BE2C (cell line): ENCODE measurements at regions not wholly inside any gene's neighbourhood (a gene's known extent, or its start where the extent isn't known, plus 50 kb on each side); places are given as distances from the start of the nearest gene placed in this dataset.

Experiments used
- DNase-seq: peaks from one replicate; pipeline ENCODE4 v3.0.0-alpha.2; 2020
- H3K27me3 ChIP-seq: fragments of 250-450 bp; sonication (Bioruptor Pico); 2 replicates; pipeline ENCODE4 v1.5.1; 2020; ENCODE audit warnings: mild to moderate bottlenecking
- H3K36me3 ChIP-seq: fragments of 250-450 bp; sonication (Bioruptor Pico); 2 replicates; pipeline ENCODE4 v1.5.1; 2020; ENCODE audit warnings: mild to moderate bottlenecking
- H3K4me1 ChIP-seq: fragments of 250-450 bp; sonication (Bioruptor Pico); 2 replicates; pipeline ENCODE4 v1.5.1; 2020
- H3K4me3 ChIP-seq: 2 replicates; pipeline ENCODE4 v1.5.1; 2011; ENCODE audit warnings: low read depth, low read length
- H3K9me3 ChIP-seq: fragments of 250-450 bp; sonication (Bioruptor Pico); 2 replicates; pipeline ENCODE4 v1.5.1; 2020
- CTCF ChIP-seq: IDR thresholded peaks from 2 replicates; pipeline ENCODE4 v1.5.1; 2012; ENCODE audit warnings: mild to moderate bottlenecking, low read depth, low read length

- H3K4me1 ChIP-seq = no peaks in the 10 kb centered on the region
- no peaks in the 10 kb centered on the region for H3K36me3 ChIP-seq
- no peak for TF ChIP-seq CTCF
- no peaks in the 10 kb centered on the region for H3K9me3 ChIP-seq
- H3K27me3 ChIP-seq = no peaks in the 10 kb centered on the region
- H3K4me3 ChIP-seq = no peak overlapping the region
- DNase-seq = no peak
Observed at GRCh38 chr5:97874491-97874890, 691.4 kb upstream of the RIOK2 start.

- no peaks in the 10 kb centered on the region for H3K4me1 ChIP-seq
Observed at GRCh38 chr5:97876272-97876671, 693.2 kb upstream of the RIOK2 start.

GRCh38 chr5:97877588-97877987 is 694.5 kb upstream of the RIOK2 start:
- no peaks in the 10 kb centered on the region for H3K27me3 ChIP-seq
- DNase-seq = no peak
- no peak overlapping the region for H3K4me3 ChIP-seq
- TF ChIP-seq CTCF = no peak
- H3K36me3 ChIP-seq = no peaks in the 10 kb centered on the region
- H3K9me3 ChIP-seq = no peaks in the 10 kb centered on the region
- no peaks in the 10 kb centered on the region for H3K4me1 ChIP-seq

More at GRCh38 chr5:97876272-97876671, 693.2 kb upstream of the RIOK2 start:
- no peak for TF ChIP-seq CTCF
- no peaks in the 10 kb centered on the region for H3K36me3 ChIP-seq
- no peak overlapping the region for H3K4me3 ChIP-seq
- no peaks in the 10 kb centered on the region for H3K9me3 ChIP-seq
- no peak for DNase-seq
- no peaks in the 10 kb centered on the region for H3K27me3 ChIP-seq

- Histone ChIP-seq H3K36me3 (no peaks in the 10 kb centered on the region), H3K27me3 (no peaks in the 10 kb centered on the region), H3K4me1 (no peaks in the 10 kb centered on the region), H3K4me3 (no peak overlapping the region), H3K9me3 (no peaks in the 10 kb centered on the region; the same call in 1 of the 2 replicates)
- no peak for DNase-seq
- TF ChIP-seq CTCF = no peak
Observed at GRCh38 chr5:97888439-97888838, 705.4 kb upstream of the RIOK2 start.

- Histone ChIP-seq H3K4me1 (no peaks in the 10 kb centered on the region), H3K36me3 (no peaks in the 10 kb centered on the region), H3K9me3 (no peaks in the 10 kb centered on the region), H3K4me3 (no peak overlapping the region), H3K27me3 (no peaks in the 10 kb centered on the region)
- no peak for DNase-seq
- no peak for TF ChIP-seq CTCF
Observed at GRCh38 chr5:97891971-97892370, 708.9 kb upstream of the RIOK2 start.

GRCh38 chr5:97903742-97904141 is 720.7 kb upstream of the RIOK2 start:
- H3K4me3 ChIP-seq = no peak overlapping the region
- no peaks in the 10 kb centered on the region for H3K27me3 ChIP-seq
- no peaks in the 10 kb centered on the region for H3K9me3 ChIP-seq
- no peaks in the 10 kb centered on the region for H3K4me1 ChIP-seq
- no peaks in the 10 kb centered on the region for H3K36me3 ChIP-seq
- DNase-seq = no peak
- TF ChIP-seq CTCF = no peak
